Fibroblast of lung (primary cell): ENCODE measurements at regions not wholly inside any gene's neighbourhood (a gene's known extent, or its start where the extent isn't known, plus 50 kb on each side); places are given as distances from the start of the nearest gene placed in this dataset.

Experiments
- DNase-seq, 2 donors: peaks; one replicate each; pipeline versions ENCODE4 v3.0.0 to v3.0.0-alpha.2; 2010; ENCODE audit warnings: low read depth in 2 of 2
- H2AFZ ChIP-seq: 2 replicates; pipeline ENCODE4 v1.5.1; 2012; ENCODE audit warnings: low read length, control low read depth, inconsistent platforms
- H3K27ac ChIP-seq: 2 replicates; pipeline ENCODE4 v1.5.1; 2011; ENCODE audit warnings: low read length, control low read depth; ENCODE audit not compliant: insufficient read depth
- H3K27me3 ChIP-seq: 2 replicates; pipeline ENCODE4 v1.5.1; 2011; ENCODE audit warnings: mild to moderate bottlenecking, low read length; ENCODE audit not compliant: control insufficient read depth, insufficient read depth
- H3K36me3 ChIP-seq: 2 replicates; pipeline ENCODE4 v1.5.1; 2011; ENCODE audit warnings: low read length; ENCODE audit not compliant: control insufficient read depth, insufficient read depth
- H3K4me1 ChIP-seq: 2 replicates; pipeline ENCODE4 v1.5.1; 2011; ENCODE audit warnings: low read length; ENCODE audit not compliant: control insufficient read depth, insufficient read depth; ENCODE audit errors: extremely low read depth
- H3K4me2 ChIP-seq: 2 replicates; pipeline ENCODE4 v1.5.1; 2011; ENCODE audit warnings: low read length, control low read depth; ENCODE audit not compliant: insufficient read depth; ENCODE audit errors: extremely low read depth
- H3K4me3 ChIP-seq, 4 experiments: fragments of 200-600 bp in 1 of 4; sonication (generic) in 1 of 4; replicated peaks in 1 of 4; 2 replicates each; pipeline ENCODE4 v1.5.1; 2011 to 2016; ENCODE audit warnings: low read length in 4 of 4, low read depth in 3 of 4, mild to moderate bottlenecking in 3 of 4, control low read depth in 2 of 4, inconsistent platforms in 1 of 4, mixed read lengths in 1 of 4; ENCODE audit not compliant: insufficient read depth in 1 of 4; ENCODE audit errors: control extremely low read depth in 1 of 4
- H3K79me2 ChIP-seq: 2 replicates; pipeline ENCODE4 v1.5.1; 2012; ENCODE audit warnings: mild to moderate bottlenecking, low read length, inconsistent platforms; ENCODE audit not compliant: control insufficient read depth, insufficient read depth
- H3K9ac ChIP-seq: 2 replicates; pipeline ENCODE4 v1.5.1; 2011; ENCODE audit warnings: mild to moderate bottlenecking, low read length, control low read depth; ENCODE audit not compliant: insufficient read depth
- H3K9me3 ChIP-seq: 2 replicates; pipeline ENCODE4 v1.5.1; 2012; ENCODE audit warnings: low read depth, low read length; ENCODE audit not compliant: control insufficient read depth, insufficient read depth
- H4K20me1 ChIP-seq: 2 replicates; pipeline ENCODE4 v1.5.1; 2011; ENCODE audit warnings: low read length; ENCODE audit not compliant: control insufficient read depth, insufficient read depth; ENCODE audit errors: extremely low read depth
- EZH2 ChIP-seq: IDR thresholded peaks from 2 replicates; pipeline ENCODE4 v1.5.1; 2012; ENCODE audit warnings: low read length, control low read depth, mild to moderate bottlenecking; ENCODE audit errors: missing control alignments
- TF ChIP-seq, protein P1 (sequence below), 2 donors: IDR thresholded peaks in 1 of 2; conservative IDR thresholded peaks in 1 of 2; 1 replicate in 1 of 2; 2 replicates in 1 of 2; pipeline ENCODE4 v1.5.1; 2011 to 2012; ENCODE audit warnings: low read length in 2 of 2, control low read depth in 1 of 2, inconsistent platforms in 1 of 2, low read depth in 1 of 2, mild to moderate bottlenecking in 1 of 2

DNA sequence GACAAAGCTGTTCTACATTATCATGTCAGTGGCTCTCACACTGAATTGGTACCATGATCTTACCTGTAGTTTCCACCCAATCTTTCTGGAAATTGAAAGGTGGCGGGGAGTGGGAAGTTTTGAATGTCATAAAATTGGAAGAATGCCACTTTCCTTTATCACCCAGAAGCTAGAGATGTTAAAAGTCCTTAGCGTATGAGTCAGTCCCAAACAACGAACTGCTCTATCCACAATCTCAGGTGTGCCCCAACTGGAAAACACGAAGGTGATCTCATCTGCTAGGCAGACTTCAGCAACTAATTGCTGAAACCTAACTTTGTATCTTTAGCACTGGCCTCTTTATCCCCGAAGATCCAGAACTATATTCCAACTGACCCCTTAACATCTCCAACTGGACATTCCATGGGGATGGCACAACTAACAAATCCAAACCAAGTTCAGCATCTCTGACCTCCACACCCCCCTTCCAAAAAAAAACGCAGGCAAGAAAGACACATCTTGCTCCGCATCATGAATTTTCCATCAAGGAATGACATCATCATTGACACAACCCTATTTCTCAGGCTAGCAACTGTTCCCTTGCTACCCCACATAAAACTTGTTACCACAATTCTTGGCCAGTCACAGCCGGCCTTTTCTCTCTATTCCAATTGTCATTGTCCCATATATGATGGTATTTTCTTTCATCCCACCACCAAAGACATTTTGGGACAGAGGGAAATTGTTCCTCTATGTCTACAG is 175.4 kb downstream of the KLF12 start:
- Histone ChIP-seq H4K20me1 (no peaks in the 10 kb centered on the region), H3K27ac (no peak overlapping the region), H3K4me3 (no peak overlapping the region), H3K4me2 (no peak overlapping the region), H3K79me2 (no peaks in the 10 kb centered on the region), H3K9ac (no peak overlapping the region), H3K27me3 (no peaks in the 10 kb centered on the region), H3K9me3 (no peaks in the 10 kb centered on the region), H3K36me3 (no peaks in the 10 kb centered on the region), H2AFZ (no peak overlapping the region), H3K4me1 (no peaks in the 10 kb centered on the region)
- TF ChIP-seq, protein P1, sequence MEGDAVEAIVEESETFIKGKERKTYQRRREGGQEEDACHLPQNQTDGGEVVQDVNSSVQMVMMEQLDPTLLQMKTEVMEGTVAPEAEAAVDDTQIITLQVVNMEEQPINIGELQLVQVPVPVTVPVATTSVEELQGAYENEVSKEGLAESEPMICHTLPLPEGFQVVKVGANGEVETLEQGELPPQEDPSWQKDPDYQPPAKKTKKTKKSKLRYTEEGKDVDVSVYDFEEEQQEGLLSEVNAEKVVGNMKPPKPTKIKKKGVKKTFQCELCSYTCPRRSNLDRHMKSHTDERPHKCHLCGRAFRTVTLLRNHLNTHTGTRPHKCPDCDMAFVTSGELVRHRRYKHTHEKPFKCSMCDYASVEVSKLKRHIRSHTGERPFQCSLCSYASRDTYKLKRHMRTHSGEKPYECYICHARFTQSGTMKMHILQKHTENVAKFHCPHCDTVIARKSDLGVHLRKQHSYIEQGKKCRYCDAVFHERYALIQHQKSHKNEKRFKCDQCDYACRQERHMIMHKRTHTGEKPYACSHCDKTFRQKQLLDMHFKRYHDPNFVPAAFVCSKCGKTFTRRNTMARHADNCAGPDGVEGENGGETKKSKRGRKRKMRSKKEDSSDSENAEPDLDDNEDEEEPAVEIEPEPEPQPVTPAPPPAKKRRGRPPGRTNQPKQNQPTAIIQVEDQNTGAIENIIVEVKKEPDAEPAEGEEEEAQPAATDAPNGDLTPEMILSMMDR (conservative IDR thresholded peaks at IDR 0.05 in 1 of 2, IDR thresholded peaks at IDR 0.05 in 1 of 2; ENCODE audit: low read depth in 1 of 2, low read length in 2 of 2): no peak
- TF ChIP-seq EZH2: no peak
- DNase-seq: no peak

DNA sequence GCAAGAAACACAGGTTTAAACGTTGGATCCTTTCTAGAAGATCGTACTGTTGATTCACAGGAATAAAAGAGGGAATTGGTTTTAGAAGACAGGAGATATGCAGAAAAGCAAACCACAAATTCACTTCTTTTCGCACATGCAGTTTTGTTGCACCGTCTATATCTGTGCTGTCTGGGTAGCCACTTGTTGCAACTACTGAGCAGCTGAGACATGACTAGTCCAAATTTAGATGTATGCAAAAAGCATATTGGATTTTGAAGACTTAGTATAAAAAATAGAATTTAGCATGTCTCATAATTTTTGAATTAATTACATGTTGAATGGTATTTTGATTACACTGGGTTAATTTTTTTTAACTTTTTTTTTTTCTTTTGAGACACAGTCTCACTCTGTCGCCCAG is 176.3 kb downstream of the KLF12 start:
- Histone ChIP-seq H3K36me3 (no peaks in the 10 kb centered on the region), H3K4me2 (no peak overlapping the region), H3K4me1 (no peaks in the 10 kb centered on the region), H2AFZ (no peak overlapping the region), H3K27me3 (no peaks in the 10 kb centered on the region), H3K9ac (no peak overlapping the region), H3K79me2 (no peaks in the 10 kb centered on the region), H3K9me3 (no peaks in the 10 kb centered on the region), H3K27ac (no peak overlapping the region), H4K20me1 (no peaks in the 10 kb centered on the region), H3K4me3 (no peak overlapping the region)
- TF ChIP-seq EZH2: no peak
- TF ChIP-seq, protein P1 (conservative IDR thresholded peaks at IDR 0.05 in 1 of 2, IDR thresholded peaks at IDR 0.05 in 1 of 2; ENCODE audit: low read depth in 1 of 2, low read length in 2 of 2): no peak
- DNase-seq: no peak

DNA sequence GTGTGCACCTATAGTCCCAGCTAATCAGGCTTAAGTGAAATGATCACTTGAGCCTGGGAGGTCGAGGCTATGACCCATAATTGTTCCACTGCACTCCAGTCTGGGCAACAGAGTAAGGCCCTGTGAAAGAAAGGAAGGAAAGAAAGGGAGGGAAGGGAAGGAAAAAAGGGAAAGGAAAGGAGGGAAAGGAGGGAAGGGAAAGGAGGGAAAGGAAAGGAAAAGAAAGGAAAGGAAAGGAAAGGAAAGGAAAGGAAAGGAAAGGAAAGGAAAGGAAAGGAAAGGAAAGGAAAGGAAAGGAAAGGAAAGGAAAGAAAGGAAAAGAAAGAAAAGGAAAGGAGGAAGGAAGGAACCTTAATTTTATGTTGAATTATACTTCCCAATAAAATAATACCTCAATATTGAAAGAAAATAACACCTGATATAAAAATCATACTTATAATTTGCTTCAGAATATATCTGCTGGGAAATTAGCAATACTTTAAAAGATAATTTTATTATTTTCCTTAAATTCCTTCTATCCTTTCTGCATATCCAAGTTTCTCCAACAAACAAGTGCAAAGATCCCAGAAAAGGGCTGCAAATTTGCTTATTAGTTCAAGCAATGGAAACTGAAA is 177.3 kb downstream of the KLF12 start:
- no peak overlapping the region for H3K27ac ChIP-seq
- no peaks in the 10 kb centered on the region for H3K79me2 ChIP-seq
- no peaks in the 10 kb centered on the region for H4K20me1 ChIP-seq

More for the DNA sequence above, 177.3 kb downstream of the KLF12 start:
- H3K9ac ChIP-seq: no peak overlapping the region
- H3K9me3 ChIP-seq: no peaks in the 10 kb centered on the region
- TF ChIP-seq, protein P1 (conservative IDR thresholded peaks at IDR 0.05 in 1 of 2, IDR thresholded peaks at IDR 0.05 in 1 of 2; ENCODE audit: low read depth in 1 of 2, low read length in 2 of 2): no peak
- no peak for TF ChIP-seq EZH2
- H3K36me3 ChIP-seq: no peaks in the 10 kb centered on the region
- no peak for DNase-seq
- H2AFZ ChIP-seq: no peak overlapping the region
- no peak overlapping the region for H3K4me2 ChIP-seq
- no peaks in the 10 kb centered on the region for H3K4me1 ChIP-seq
- no peak overlapping the region for H3K4me3 ChIP-seq
- H3K27me3 ChIP-seq: no peaks in the 10 kb centered on the region
